ENCODE measurements at regions not wholly inside any gene's neighbourhood (a gene's known extent, or its start where the extent isn't known, plus 50 kb on each side); places are given as distances from the start of the nearest gene placed in this dataset.

DNA sequence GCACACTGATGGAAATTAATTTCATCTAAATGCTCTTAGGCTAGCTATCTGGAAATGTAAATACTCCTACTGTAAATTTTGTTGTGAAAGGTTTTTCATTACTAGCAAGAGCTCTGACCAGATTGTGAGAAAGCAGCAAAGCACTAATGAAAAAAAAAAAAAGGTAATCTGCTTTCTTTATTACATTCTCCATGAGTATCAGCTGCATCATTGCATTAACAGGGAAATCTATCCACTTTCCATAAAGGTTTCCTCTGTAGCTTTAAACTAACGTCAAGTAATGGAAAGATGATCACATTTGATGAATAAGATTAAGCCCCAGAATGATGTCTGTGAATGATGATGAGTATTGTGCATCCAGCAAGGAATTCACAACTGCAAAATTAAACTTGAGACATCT lies 790.6 kb upstream of the TYRP1 start:
- H3K4me1 ChIP-seq (ENCODE audit: low read depth) = no peaks in the 10 kb centered on the region
- no peaks in the 10 kb centered on the region for H3K36me3 ChIP-seq
- no peaks in the 10 kb centered on the region for H3K9me3 ChIP-seq (ENCODE audit: low read depth)
- no peaks in the 10 kb centered on the region for H3K27me3 ChIP-seq
- no peak overlapping the region for H3K27ac ChIP-seq
- DNase-seq (ENCODE audit: low read depth in 1 of 2, low spot score in 1 of 2) = no peak
- no peak overlapping the region for H3K4me3 ChIP-seq
- no peak for TF ChIP-seq CTCF (IDR thresholded peaks at IDR 0.05; ENCODE audit: low read depth, low read length)

- Histone ChIP-seq H3K4me3 (no peak overlapping the region), H3K4me1 (ENCODE audit: low read depth) (no peaks in the 10 kb centered on the region), H3K27me3 (no peaks in the 10 kb centered on the region), H3K9me3 (ENCODE audit: low read depth) (no peaks in the 10 kb centered on the region), H3K36me3 (no peaks in the 10 kb centered on the region), H3K27ac (no peak overlapping the region)
- DNase-seq (ENCODE audit: low read depth in 1 of 2, low spot score in 1 of 2) = no peak
- no peak for TF ChIP-seq CTCF (IDR thresholded peaks at IDR 0.05; ENCODE audit: low read depth, low read length)
These were observed 777.5 kb upstream of the TYRP1 start for GRCh38 chr9:11915699-11916098.

GRCh38 chr9:11928871-11929321 lies 764.3 kb upstream of the TYRP1 start:
- H3K4me3 ChIP-seq = no peak overlapping the region
- H3K27me3 ChIP-seq = no peaks in the 10 kb centered on the region
- H3K9me3 ChIP-seq (ENCODE audit: low read depth) = no peaks in the 10 kb centered on the region
- H3K27ac ChIP-seq = no peak overlapping the region
- no peaks in the 10 kb centered on the region for H3K4me1 ChIP-seq (ENCODE audit: low read depth)
- no peak for DNase-seq (ENCODE audit: low read depth in 1 of 2, low spot score in 1 of 2)
- no peaks in the 10 kb centered on the region for H3K36me3 ChIP-seq
- TF ChIP-seq CTCF (IDR thresholded peaks at IDR 0.05; ENCODE audit: low read depth, low read length) = no peak

GRCh38 chr9:11931109-11931508 lies 762.1 kb upstream of the TYRP1 start:
- DNase-seq (ENCODE audit: low read depth in 1 of 2, low spot score in 1 of 2) = peak in 1 of 2 donors; percentile 6
- no peaks in the 10 kb centered on the region for H3K36me3 ChIP-seq
- H3K4me1 ChIP-seq (ENCODE audit: low read depth) = no peaks in the 10 kb centered on the region
- no peak overlapping the region for H3K27ac ChIP-seq
- no peaks in the 10 kb centered on the region for H3K27me3 ChIP-seq
- H3K4me3 ChIP-seq = no peak overlapping the region
- no peaks in the 10 kb centered on the region for H3K9me3 ChIP-seq (ENCODE audit: low read depth)
- no peak for TF ChIP-seq CTCF (IDR thresholded peaks at IDR 0.05; ENCODE audit: low read depth, low read length)

DNA sequence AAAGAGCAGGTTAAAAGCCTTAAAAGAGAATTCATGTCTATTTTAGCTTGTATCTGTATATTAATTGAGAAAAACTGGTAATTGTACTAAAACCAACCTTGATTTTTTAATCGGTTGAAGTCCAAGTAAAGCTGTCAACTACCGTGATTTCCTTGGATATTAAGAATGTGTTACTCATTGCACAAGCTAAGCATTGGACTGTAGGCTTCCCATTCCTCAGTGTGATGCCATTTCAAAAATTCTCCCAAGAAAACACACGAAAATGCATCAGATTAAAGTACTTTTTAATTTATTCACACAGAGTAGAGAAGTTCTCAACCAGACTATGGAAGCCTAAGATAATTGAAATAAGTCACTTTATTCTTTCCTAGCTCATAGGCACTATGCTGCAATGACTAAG lies 761.4 kb upstream of the TYRP1 start:
- DNase-seq (ENCODE audit: low read depth in 1 of 2, low spot score in 1 of 2) = no peak
- no peak overlapping the region for H3K27ac ChIP-seq
- no peaks in the 10 kb centered on the region for H3K36me3 ChIP-seq
- H3K9me3 ChIP-seq (ENCODE audit: low read depth) = no peaks in the 10 kb centered on the region
- no peaks in the 10 kb centered on the region for H3K4me1 ChIP-seq (ENCODE audit: low read depth)
- TF ChIP-seq CTCF (IDR thresholded peaks at IDR 0.05; ENCODE audit: low read depth, low read length) = no peak
- no peak overlapping the region for H3K4me3 ChIP-seq
- H3K27me3 ChIP-seq = no peaks in the 10 kb centered on the region

GRCh38 chr9:11933926-11934325 lies 759.3 kb upstream of the TYRP1 start:
- Histone ChIP-seq H3K4me1 (ENCODE audit: low read depth) (no peaks in the 10 kb centered on the region), H3K27me3 (no peaks in the 10 kb centered on the region), H3K27ac (no peak overlapping the region), H3K36me3 (no peaks in the 10 kb centered on the region), H3K4me3 (no peak overlapping the region), H3K9me3 (ENCODE audit: low read depth) (no peaks in the 10 kb centered on the region)
- TF ChIP-seq CTCF (IDR thresholded peaks at IDR 0.05; ENCODE audit: low read depth, low read length) = no peak
- DNase-seq (ENCODE audit: low read depth in 1 of 2, low spot score in 1 of 2) = peak in 1 of 2 donors; percentile 68
